ENCODE measurements at regions not wholly inside any gene's neighbourhood (a gene's known extent, or its start where the extent isn't known, plus 50 kb on each side); places are given as distances from the start of the nearest gene placed in this dataset.
A peak's percentile ranks its signal among the peaks of the same experiment; 100 is the strongest.

GRCh38 chr10:71103961-71104360 lies 108.4 kb upstream of the UNC5B start:
- Histone ChIP-seq H3K9ac (ENCODE audit: insufficient read depth in 1 of 2, low read depth in 2 of 2, low read length in 2 of 2) (no peak overlapping the region), H2AFZ (ENCODE audit: low read depth, low read length) (no peak overlapping the region), H3K27ac (ENCODE audit: extremely low read depth, low read depth, low read length) (no peak overlapping the region), H3K4me2 (ENCODE audit: insufficient read depth, low read length) (no peak overlapping the region), H3K9me1 (ENCODE audit: control insufficient read depth, insufficient read depth, low read length) (no peaks in the 10 kb centered on the region), H3K36me3 (ENCODE audit: control insufficient read depth, insufficient read depth, low read length) (no peaks in the 10 kb centered on the region), H3K4me3 (no peak overlapping the region), H3K9me3 (replicated peaks; ENCODE audit: control insufficient read depth, insufficient read depth, low read depth, low read length) (no peaks in the 10 kb centered on the region), H3K27me3 (ENCODE audit: control insufficient read depth in 2 of 2, insufficient read depth in 2 of 2, low read length in 2 of 2) (peaks cover 5 to 14% of the 10 kb centered on the region in 2 experiments; a peak in 4 of 5 replicates), H3K4me1 (replicated peaks in 1 of 2; ENCODE audit: control insufficient read depth in 2 of 2, insufficient read depth in 2 of 2, low read length in 2 of 2) (no peaks in the 10 kb centered on the region), H4K20me1 (replicated peaks; ENCODE audit: control insufficient read depth, insufficient read depth, low read length) (no peaks in the 10 kb centered on the region), H3K79me2 (ENCODE audit: control insufficient read depth, insufficient read depth, low read length) (no peaks in the 10 kb centered on the region)
- WGBS (ENCODE audit: insufficient coverage, low coverage, missing lambda C conversion rate) = 0% methylated on average over 3 of the region's 3 CpGs
- no peak for ATAC-seq
- CTCF ChIA-PET (ENCODE audit: low intra/inter-chr PET ratio) = no interaction called here
- no peak for FAIRE-seq
- TF ChIP-seq ZBTB7A (IDR thresholded peaks at IDR 0.05; ENCODE audit: borderline replicate concordance, control insufficient read depth, low read depth, low read length) = no peak
- peak; percentile 39 for TF ChIP-seq MEIS2 (IDR thresholded peaks at IDR 0.05; ENCODE audit: partially characterized antibody)
- no peak for TF ChIP-seq RBM39 (optimal IDR thresholded peaks at IDR 0.05; ENCODE audit: low read depth, low read length)
- no peak for TF ChIP-seq PBX2 (CRISPR knock-in tag; IDR thresholded peaks at IDR 0.05; ENCODE audit: low read depth)
- 0 out of 2 replicates have a peak, but pooled peaks have one; percentile 12 for TF ChIP-seq PBX2 (tag; conservative IDR thresholded peaks at IDR 0.05; ENCODE audit: low read depth)
- TF ChIP-seq ZNF668 (CRISPR knock-in tag; IDR thresholded peaks at IDR 0.05) = no peak
- in situ Hi-C loops (cut with MboI) = no loop called here
- POLR2A ChIA-PET = interaction anchor here (0.8 kb wide), 1 partner anchor 8 kb away, joined by 4 read pairs; no protein-coding TSS in a partner anchor
- no TSS peak for BruUV-seq (replicated peaks)
- intact Hi-C loops (cut with micrococcal nuclease) = no loop called here
- no peak for DNase-seq (ENCODE audit: extremely low read depth in 1 of 4, low spot score in 3 of 4)

Data from K562 (cell line).